H1 (cell line): ENCODE measurements at regions not wholly inside any gene's neighbourhood (a gene's known extent, or its start where the extent isn't known, plus 50 kb on each side); places are given as distances from the start of the nearest gene placed in this dataset.

Source experiments
- CTCF ChIA-PET: fragments of 300-600 bp; sonication (Branson Sonifier 250); formaldehyde crosslinking; loops from one replicate; lab custom pipeline; 2021; ENCODE audit not compliant: partially characterized antibody; lab: Charles Lee
- POLR2A ChIA-PET: fragments of 300-600 bp; sonication (Branson Sonifier 250); formaldehyde crosslinking; loops from one replicate; lab custom pipeline; 2021; ENCODE audit warnings: inconsistent platforms; ENCODE audit not compliant: partially characterized antibody; lab: Charles Lee
- DNase-seq, 2 experiments: peaks; one replicate each; pipeline versions ENCODE4 v3.0.0 to v3.0.0-alpha.2; 2010 to 2022; ENCODE audit warnings: low spot score in 2 of 2, low read depth in 1 of 2, mixed read lengths in 1 of 2
- FAIRE-seq: peaks from 2 replicates; lab custom pipeline; 2011; peaks lifted over from hg19 to GRCh38; lab: Jason Lieb, UNC
- H2AFZ ChIP-seq: 2 replicates; pipeline ENCODE4 v1.8.1; 2012; ENCODE audit warnings: low read length, inconsistent platforms
- H2AK5ac ChIP-seq: 2 replicates; pipeline ENCODE4 v1.6.1; 2013; ENCODE audit warnings: low read depth, low read length
- H2BK120ac ChIP-seq: replicated peaks from 2 replicates; pipeline ENCODE3; 2013; ENCODE audit warnings: low read depth, low read length, inconsistent platforms
- H2BK12ac ChIP-seq: 2 replicates; pipeline ENCODE4 v1.6.1; 2013; ENCODE audit warnings: low read depth, low read length
- H2BK15ac ChIP-seq: 2 replicates; pipeline ENCODE4 v1.6.1; 2013; ENCODE audit warnings: low read length
- H2BK20ac ChIP-seq: 2 replicates; pipeline ENCODE4 v1.6.1; 2013; ENCODE audit warnings: low read length
- H2BK5ac ChIP-seq: 2 replicates; pipeline ENCODE4 v1.6.1; 2013; ENCODE audit warnings: low read depth, low read length
- H3K14ac ChIP-seq: 2 replicates; pipeline ENCODE4 v1.6.1; 2013; ENCODE audit warnings: inconsistent platforms; ENCODE audit not compliant: insufficient read length
- H3K18ac ChIP-seq: 2 replicates; pipeline ENCODE4 v1.6.1; 2013; ENCODE audit warnings: low read length; ENCODE audit errors: extremely low read depth
- H3K23ac ChIP-seq: 2 replicates; pipeline ENCODE4 v1.6.1; 2013; ENCODE audit warnings: inconsistent platforms; ENCODE audit not compliant: insufficient read length
- H3K23me2 ChIP-seq: 2 replicates; pipeline ENCODE4 v1.6.1; 2013; ENCODE audit warnings: low read depth, low read length
- H3K27ac ChIP-seq: 2 replicates; pipeline ENCODE4 v1.6.1; 2011; ENCODE audit warnings: low read depth, low read length, inconsistent platforms
- H3K27me3 ChIP-seq, 4 experiments: replicated peaks in 1 of 4; 1 replicate in 1 of 4; 2 replicates in 3 of 4; pipeline versions ENCODE4 v1.6.1 to v1.8.1; 2011 to 2013; ENCODE audit warnings: low read length in 3 of 4, mild to moderate bottlenecking in 3 of 4, inconsistent platforms in 2 of 4, mixed read lengths in 2 of 4, moderate library complexity in 1 of 4; ENCODE audit not compliant: control insufficient read depth in 3 of 4, insufficient read depth in 3 of 4; ENCODE audit errors: extremely low read depth in 1 of 4
- H3K36me3 ChIP-seq, 4 experiments: 2 replicates each; pipeline versions ENCODE4 v1.6.1 to v1.8.1; 2011 to 2013; ENCODE audit warnings: mild to moderate bottlenecking in 4 of 4, low read length in 3 of 4, moderate library complexity in 2 of 4, control low read depth in 1 of 4, inconsistent platforms in 1 of 4; ENCODE audit not compliant: insufficient read depth in 4 of 4, control insufficient read depth in 2 of 4
- H3K4ac ChIP-seq: replicated peaks from 2 replicates; pipeline ENCODE3; 2013; ENCODE audit warnings: low read length, low read depth, mixed read lengths, inconsistent platforms; ENCODE audit not compliant: insufficient read length
- H3K4me1 ChIP-seq, 4 experiments: replicated peaks in 1 of 4; 1 replicate in 1 of 4; 2 replicates in 3 of 4; pipeline versions ENCODE4 v1.6.1 to v1.8.1; 2011 to 2013; ENCODE audit warnings: low read length in 3 of 4, inconsistent platforms in 2 of 4, mixed read lengths in 1 of 4; ENCODE audit not compliant: insufficient read depth in 4 of 4, control insufficient read depth in 3 of 4
- H3K4me2 ChIP-seq, 2 experiments: 2 replicates each; pipeline versions ENCODE4 v1.6.1 to v1.8.1; 2011 to 2013; ENCODE audit warnings: low read depth in 2 of 2, low read length in 2 of 2, control low read depth in 1 of 2, inconsistent platforms in 1 of 2, mild to moderate bottlenecking in 1 of 2; ENCODE audit not compliant: insufficient read depth in 1 of 2
- H3K4me3 ChIP-seq, 4 experiments: fragments of 200-600, 300-600 bp in 1 of 4; sonication (generic), shearing (Covaris generic), sonication (Bioruptor Twin) in 1 of 4; 2 replicates each; pipeline versions ENCODE4 v1.5.1 to v1.8.1; 2011 to 2016; ENCODE audit warnings: low read length in 4 of 4, low read depth in 3 of 4, control low read depth in 2 of 4, inconsistent platforms in 2 of 4, mild to moderate bottlenecking in 2 of 4, mixed read lengths in 1 of 4, moderate library complexity in 1 of 4; ENCODE audit not compliant: insufficient read depth in 2 of 4; ENCODE audit errors: extremely low read depth in 1 of 4
- H3K56ac ChIP-seq: replicated peaks from 2 replicates; pipeline ENCODE3; 2013; ENCODE audit warnings: low read depth, mild to moderate bottlenecking, mixed read lengths, low read length, inconsistent platforms; ENCODE audit not compliant: insufficient read length
- H3K79me1 ChIP-seq: 2 replicates; pipeline ENCODE4 v1.6.1; 2013; ENCODE audit warnings: low read depth, low read length, control low read depth
- H3K79me2 ChIP-seq, 2 experiments: 2 replicates each; pipeline versions ENCODE4 v1.6.1 to v1.8.1; 2012 to 2013; ENCODE audit warnings: low read length in 2 of 2, mild to moderate bottlenecking in 2 of 2, inconsistent platforms in 1 of 2; ENCODE audit not compliant: insufficient read depth in 2 of 2, control insufficient read depth in 1 of 2
- H3K9ac ChIP-seq, 4 experiments: replicated peaks in 1 of 4; 1 replicate in 1 of 4; 2 replicates in 3 of 4; pipeline versions ENCODE4 v1.6.1 to v1.8.1; 2011 to 2013; ENCODE audit warnings: low read depth in 3 of 4, low read length in 3 of 4, control low read depth in 2 of 4, mild to moderate bottlenecking in 2 of 4, moderate library complexity in 2 of 4, inconsistent platforms in 1 of 4; ENCODE audit errors: extremely low read depth in 1 of 4
- H3K9me3 ChIP-seq, 2 experiments: 2 replicates each; pipeline versions ENCODE4 v1.6.1 to v1.8.1; 2012 to 2013; ENCODE audit warnings: mild to moderate bottlenecking in 2 of 2, moderate library complexity in 2 of 2, control low read depth in 1 of 2, inconsistent platforms in 1 of 2, low read depth in 1 of 2, low read length in 1 of 2, mixed read lengths in 1 of 2; ENCODE audit not compliant: insufficient read depth in 2 of 2
- H4K20me1 ChIP-seq, 2 experiments: replicated peaks in 1 of 2; 2 replicates each; pipeline versions ENCODE3 to v1.8.1; 2011 to 2013; ENCODE audit warnings: inconsistent platforms in 2 of 2, low read length in 2 of 2, mild to moderate bottlenecking in 1 of 2; ENCODE audit not compliant: insufficient read depth in 2 of 2, control insufficient read depth in 1 of 2
- H4K5ac ChIP-seq: 2 replicates; pipeline ENCODE4 v1.6.1; 2013; ENCODE audit warnings: low read length, low read depth, mixed read lengths, inconsistent platforms; ENCODE audit not compliant: insufficient read length
- H4K8ac ChIP-seq: 2 replicates; pipeline ENCODE4 v1.8.0; 2013; ENCODE audit warnings: mild to moderate bottlenecking, moderate library complexity, low read length, inconsistent platforms; ENCODE audit not compliant: insufficient read depth; ENCODE audit errors: extremely low read depth
- H4K91ac ChIP-seq: replicated peaks from 2 replicates; pipeline ENCODE3; 2013; ENCODE audit warnings: low read length, mixed read lengths, inconsistent platforms; ENCODE audit not compliant: insufficient read length
- CBX8 ChIP-seq: fragments of 300-800, 300-1000 bp; sonication (generic); IDR thresholded peaks from 2 replicates; pipeline ENCODE4 v1.7.1; 2016; ENCODE audit warnings: low read depth, low read length, borderline replicate concordance
- EGR1 ChIP-seq: IDR thresholded peaks from 2 replicates; pipeline ENCODE4 v1.6.1; 2011; ENCODE audit warnings: low read depth, low read length, borderline replicate concordance
- FOSL1 ChIP-seq: IDR thresholded peaks from 2 replicates; pipeline ENCODE4 v1.6.1; 2011; ENCODE audit warnings: mild to moderate bottlenecking, low read depth, low read length, moderate library complexity; ENCODE audit not compliant: insufficient read depth
- WGBS, 2 experiments: shearing (Covaris generic) in 1 of 2; methylation state at CpG; one replicate each; pipeline versions ENCODE4 v1.1.6 to v1.1.7; 2013 to 2015; ENCODE audit warnings: low lambda C conversion rate in 2 of 2, mixed read lengths in 2 of 2, inconsistent platforms in 1 of 2, low coverage in 1 of 2, missing lambda C conversion rate in 1 of 2; ENCODE audit not compliant: insufficient replicate concordance in 2 of 2, insufficient coverage in 1 of 2, insufficient read length in 1 of 2; ENCODE audit errors: extremely low coverage in 1 of 2, missing lambda C conversion rate in 1 of 2; 5-methylcytosine and 5-hydroxymethylcytosine counted together

- CTCF ChIA-PET = no interaction called here
Measured at GRCh38 chrX:42490111-42490510, 287.9 kb downstream of the PPP1R2C start.

More at GRCh38 chrX:42490111-42490510, 287.9 kb downstream of the PPP1R2C start:
- Histone ChIP-seq H3K27me3 (no peaks in the 10 kb centered on the region), H2BK20ac (no peak overlapping the region), H3K9ac (no peak overlapping the region), H3K4me2 (no peak overlapping the region), H2AFZ (no peak overlapping the region), H4K5ac (no peak overlapping the region), H2BK15ac (no peak overlapping the region), H3K4me1 (no peaks in the 10 kb centered on the region), H3K9me3 (no peaks in the 10 kb centered on the region), H2AK5ac (no peak overlapping the region), H3K23ac (no peak overlapping the region), H3K79me1 (no peaks in the 10 kb centered on the region), H2BK12ac (no peak overlapping the region), H4K8ac (no peak overlapping the region), H3K79me2 (no peaks in the 10 kb centered on the region), H3K23me2 (no peaks in the 10 kb centered on the region), H4K20me1 (no peaks in the 10 kb centered on the region), H3K4me3 (no peak overlapping the region), H2BK5ac (no peak overlapping the region), H3K14ac (no peak overlapping the region), H3K27ac (no peak overlapping the region), H3K4ac (no peak overlapping the region), H2BK120ac (no peak overlapping the region), H3K56ac (no peak overlapping the region), H3K36me3 (no peaks in the 10 kb centered on the region), H3K18ac (no peak overlapping the region), H4K91ac (no peak overlapping the region)
- TF ChIP-seq EGR1 = no peak
- no peak for TF ChIP-seq CBX8
- TF ChIP-seq FOSL1 = no peak
- no peak for DNase-seq
- WGBS, 2 experiments = 92% methylated on average over 3 of the region's 3 CpGs; no CpG with 5 or more reads in 1 of the 2 experiments
- POLR2A ChIA-PET = no interaction called here
- no peak for FAIRE-seq
